GM23338 (cell line): ENCODE measurements at regions not wholly inside any gene's neighbourhood (a gene's known extent, or its start where the extent isn't known, plus 50 kb on each side); places are given as distances from the start of the nearest gene placed in this dataset.

Experiments
- CREB1 ChIP-seq: fragments of 250-450 bp; sonication (Bioruptor Pico); IDR thresholded peaks from 2 replicates; pipeline ENCODE4 v1.5.0; 2020; ENCODE audit warnings: low read depth, mild to moderate bottlenecking, moderate library complexity
- EZH2 ChIP-seq: fragments of 200-600 bp; sonication (generic); IDR thresholded peaks from one replicate; pipeline ENCODE4 v1.8.0; 2017; ENCODE audit warnings: antibody characterized with exemption, mild to moderate bottlenecking, low read depth; ENCODE audit not compliant: unreplicated experiment
- EZH2phosphoT487 ChIP-seq: fragments of 200-600 bp; sonication (generic); IDR thresholded peaks from one replicate; pipeline ENCODE4 v1.8.1; 2018; ENCODE audit warnings: antibody characterized with exemption; ENCODE audit not compliant: unreplicated experiment
- POLR2AphosphoS5 ChIP-seq: IDR thresholded peaks from 2 replicates; pipeline ENCODE4 v1.6.1; 2016; ENCODE audit warnings: antibody characterized with exemption, low read depth
- TF ChIP-seq, protein P1 (sequence below), 2 experiments: fragments of 200-600 bp in 1 of 2; sonication (generic) in 1 of 2; conservative IDR thresholded peaks; 2 replicates each; pipeline versions ENCODE4 v1.5.1 to v1.6.1; 2016 to 2017; ENCODE audit warnings: antibody characterized with exemption in 2 of 2, low read depth in 2 of 2, mild to moderate bottlenecking in 2 of 2, moderate library complexity in 1 of 2
- TF ChIP-seq, protein P2 (sequence below): fragments of 250-450 bp; sonication (Bioruptor Pico); IDR thresholded peaks from 2 replicates; pipeline ENCODE4 v1.5.0; 2020; ENCODE audit warnings: mild to moderate bottlenecking, moderate library complexity
- TF ChIP-seq, protein P3 (sequence below): IDR thresholded peaks from one replicate; pipeline ENCODE4 v1.6.1; 2018; ENCODE audit warnings: antibody characterized with exemption; ENCODE audit not compliant: unreplicated experiment

DNA sequence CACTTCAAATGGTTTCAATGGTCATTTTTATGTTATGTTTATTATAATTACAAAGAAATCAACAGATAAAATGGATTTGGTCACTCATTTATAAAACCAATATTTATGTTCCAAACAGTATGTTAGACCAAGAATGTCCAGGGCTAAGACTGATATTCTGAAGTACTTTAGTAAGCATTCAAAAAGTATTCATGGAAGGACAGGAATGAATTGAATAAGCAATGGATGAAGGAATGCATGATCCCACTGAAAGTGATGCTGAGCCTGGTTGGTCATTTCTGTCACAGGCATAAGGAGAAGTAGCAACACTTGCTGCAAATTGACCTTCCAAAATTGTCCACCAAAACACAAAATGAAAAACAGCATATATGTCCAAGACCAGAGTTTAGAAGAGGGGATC is 189.0 kb upstream of the CELF2 start:
- TF ChIP-seq, protein P1, sequence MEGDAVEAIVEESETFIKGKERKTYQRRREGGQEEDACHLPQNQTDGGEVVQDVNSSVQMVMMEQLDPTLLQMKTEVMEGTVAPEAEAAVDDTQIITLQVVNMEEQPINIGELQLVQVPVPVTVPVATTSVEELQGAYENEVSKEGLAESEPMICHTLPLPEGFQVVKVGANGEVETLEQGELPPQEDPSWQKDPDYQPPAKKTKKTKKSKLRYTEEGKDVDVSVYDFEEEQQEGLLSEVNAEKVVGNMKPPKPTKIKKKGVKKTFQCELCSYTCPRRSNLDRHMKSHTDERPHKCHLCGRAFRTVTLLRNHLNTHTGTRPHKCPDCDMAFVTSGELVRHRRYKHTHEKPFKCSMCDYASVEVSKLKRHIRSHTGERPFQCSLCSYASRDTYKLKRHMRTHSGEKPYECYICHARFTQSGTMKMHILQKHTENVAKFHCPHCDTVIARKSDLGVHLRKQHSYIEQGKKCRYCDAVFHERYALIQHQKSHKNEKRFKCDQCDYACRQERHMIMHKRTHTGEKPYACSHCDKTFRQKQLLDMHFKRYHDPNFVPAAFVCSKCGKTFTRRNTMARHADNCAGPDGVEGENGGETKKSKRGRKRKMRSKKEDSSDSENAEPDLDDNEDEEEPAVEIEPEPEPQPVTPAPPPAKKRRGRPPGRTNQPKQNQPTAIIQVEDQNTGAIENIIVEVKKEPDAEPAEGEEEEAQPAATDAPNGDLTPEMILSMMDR (conservative IDR thresholded peaks at IDR 0.05; ENCODE audit: low read depth in 2 of 2) = no peak
- TF ChIP-seq EZH2 (no peak), POLR2AphosphoS5 (no peak), EZH2phosphoT487 (no peak), CREB1 (no peak)
- TF ChIP-seq, protein P2, sequence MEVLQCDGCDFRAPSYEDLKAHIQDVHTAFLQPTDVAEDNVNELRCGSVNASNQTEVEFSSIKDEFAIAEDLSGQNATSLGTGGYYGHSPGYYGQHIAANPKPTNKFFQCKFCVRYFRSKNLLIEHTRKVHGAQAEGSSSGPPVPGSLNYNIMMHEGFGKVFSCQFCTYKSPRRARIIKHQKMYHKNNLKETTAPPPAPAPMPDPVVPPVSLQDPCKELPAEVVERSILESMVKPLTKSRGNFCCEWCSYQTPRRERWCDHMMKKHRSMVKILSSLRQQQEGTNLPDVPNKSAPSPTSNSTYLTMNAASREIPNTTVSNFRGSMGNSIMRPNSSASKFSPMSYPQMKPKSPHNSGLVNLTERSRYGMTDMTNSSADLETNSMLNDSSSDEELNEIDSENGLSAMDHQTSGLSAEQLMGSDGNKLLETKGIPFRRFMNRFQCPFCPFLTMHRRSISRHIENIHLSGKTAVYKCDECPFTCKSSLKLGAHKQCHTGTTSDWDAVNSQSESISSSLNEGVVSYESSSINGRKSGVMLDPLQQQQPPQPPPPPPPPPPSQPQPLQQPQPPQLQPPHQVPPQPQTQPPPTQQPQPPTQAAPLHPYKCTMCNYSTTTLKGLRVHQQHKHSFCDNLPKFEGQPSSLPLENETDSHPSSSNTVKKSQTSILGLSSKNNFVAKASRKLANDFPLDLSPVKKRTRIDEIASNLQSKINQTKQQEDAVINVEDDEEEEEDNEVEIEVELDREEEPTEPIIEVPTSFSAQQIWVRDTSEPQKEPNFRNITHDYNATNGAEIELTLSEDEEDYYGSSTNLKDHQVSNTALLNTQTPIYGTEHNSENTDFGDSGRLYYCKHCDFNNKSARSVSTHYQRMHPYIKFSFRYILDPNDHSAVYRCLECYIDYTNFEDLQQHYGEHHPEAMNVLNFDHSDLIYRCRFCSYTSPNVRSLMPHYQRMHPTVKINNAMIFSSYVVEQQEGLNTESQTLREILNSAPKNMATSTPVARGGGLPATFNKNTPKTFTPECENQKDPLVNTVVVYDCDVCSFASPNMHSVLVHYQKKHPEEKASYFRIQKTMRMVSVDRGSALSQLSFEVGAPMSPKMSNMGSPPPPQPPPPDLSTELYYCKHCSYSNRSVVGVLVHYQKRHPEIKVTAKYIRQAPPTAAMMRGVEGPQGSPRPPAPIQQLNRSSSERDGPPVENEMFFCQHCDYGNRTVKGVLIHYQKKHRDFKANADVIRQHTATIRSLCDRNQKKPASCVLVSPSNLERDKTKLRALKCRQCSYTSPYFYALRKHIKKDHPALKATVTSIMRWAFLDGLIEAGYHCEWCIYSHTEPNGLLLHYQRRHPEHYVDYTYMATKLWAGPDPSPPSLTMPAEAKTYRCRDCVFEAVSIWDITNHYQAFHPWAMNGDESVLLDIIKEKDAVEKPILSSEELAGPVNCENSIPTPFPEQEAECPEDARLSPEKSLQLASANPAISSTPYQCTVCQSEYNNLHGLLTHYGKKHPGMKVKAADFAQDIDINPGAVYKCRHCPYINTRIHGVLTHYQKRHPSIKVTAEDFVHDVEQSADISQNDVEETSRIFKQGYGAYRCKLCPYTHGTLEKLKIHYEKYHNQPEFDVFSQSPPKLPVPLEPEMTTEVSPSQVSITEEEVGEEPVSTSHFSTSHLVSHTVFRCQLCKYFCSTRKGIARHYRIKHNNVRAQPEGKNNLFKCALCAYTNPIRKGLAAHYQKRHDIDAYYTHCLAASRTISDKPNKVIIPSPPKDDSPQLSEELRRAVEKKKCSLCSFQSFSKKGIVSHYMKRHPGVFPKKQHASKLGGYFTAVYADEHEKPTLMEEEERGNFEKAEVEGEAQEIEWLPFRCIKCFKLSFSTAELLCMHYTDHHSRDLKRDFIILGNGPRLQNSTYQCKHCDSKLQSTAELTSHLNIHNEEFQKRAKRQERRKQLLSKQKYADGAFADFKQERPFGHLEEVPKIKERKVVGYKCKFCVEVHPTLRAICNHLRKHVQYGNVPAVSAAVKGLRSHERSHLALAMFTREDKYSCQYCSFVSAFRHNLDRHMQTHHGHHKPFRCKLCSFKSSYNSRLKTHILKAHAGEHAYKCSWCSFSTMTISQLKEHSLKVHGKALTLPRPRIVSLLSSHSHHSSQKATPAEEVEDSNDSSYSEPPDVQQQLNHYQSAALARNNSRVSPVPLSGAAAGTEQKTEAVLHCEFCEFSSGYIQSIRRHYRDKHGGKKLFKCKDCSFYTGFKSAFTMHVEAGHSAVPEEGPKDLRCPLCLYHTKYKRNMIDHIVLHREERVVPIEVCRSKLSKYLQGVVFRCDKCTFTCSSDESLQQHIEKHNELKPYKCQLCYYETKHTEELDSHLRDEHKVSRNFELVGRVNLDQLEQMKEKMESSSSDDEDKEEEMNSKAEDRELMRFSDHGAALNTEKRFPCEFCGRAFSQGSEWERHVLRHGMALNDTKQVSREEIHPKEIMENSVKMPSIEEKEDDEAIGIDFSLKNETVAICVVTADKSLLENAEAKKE (CRISPR knock-in tag) = no peak
- TF ChIP-seq, protein P3, sequence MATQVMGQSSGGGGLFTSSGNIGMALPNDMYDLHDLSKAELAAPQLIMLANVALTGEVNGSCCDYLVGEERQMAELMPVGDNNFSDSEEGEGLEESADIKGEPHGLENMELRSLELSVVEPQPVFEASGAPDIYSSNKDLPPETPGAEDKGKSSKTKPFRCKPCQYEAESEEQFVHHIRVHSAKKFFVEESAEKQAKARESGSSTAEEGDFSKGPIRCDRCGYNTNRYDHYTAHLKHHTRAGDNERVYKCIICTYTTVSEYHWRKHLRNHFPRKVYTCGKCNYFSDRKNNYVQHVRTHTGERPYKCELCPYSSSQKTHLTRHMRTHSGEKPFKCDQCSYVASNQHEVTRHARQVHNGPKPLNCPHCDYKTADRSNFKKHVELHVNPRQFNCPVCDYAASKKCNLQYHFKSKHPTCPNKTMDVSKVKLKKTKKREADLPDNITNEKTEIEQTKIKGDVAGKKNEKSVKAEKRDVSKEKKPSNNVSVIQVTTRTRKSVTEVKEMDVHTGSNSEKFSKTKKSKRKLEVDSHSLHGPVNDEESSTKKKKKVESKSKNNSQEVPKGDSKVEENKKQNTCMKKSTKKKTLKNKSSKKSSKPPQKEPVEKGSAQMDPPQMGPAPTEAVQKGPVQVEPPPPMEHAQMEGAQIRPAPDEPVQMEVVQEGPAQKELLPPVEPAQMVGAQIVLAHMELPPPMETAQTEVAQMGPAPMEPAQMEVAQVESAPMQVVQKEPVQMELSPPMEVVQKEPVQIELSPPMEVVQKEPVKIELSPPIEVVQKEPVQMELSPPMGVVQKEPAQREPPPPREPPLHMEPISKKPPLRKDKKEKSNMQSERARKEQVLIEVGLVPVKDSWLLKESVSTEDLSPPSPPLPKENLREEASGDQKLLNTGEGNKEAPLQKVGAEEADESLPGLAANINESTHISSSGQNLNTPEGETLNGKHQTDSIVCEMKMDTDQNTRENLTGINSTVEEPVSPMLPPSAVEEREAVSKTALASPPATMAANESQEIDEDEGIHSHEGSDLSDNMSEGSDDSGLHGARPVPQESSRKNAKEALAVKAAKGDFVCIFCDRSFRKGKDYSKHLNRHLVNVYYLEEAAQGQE = no peak
